ENCODE measurements at regions not wholly inside any gene's neighbourhood (a gene's known extent, or its start where the extent isn't known, plus 50 kb on each side); places are given as distances from the start of the nearest gene placed in this dataset.
A peak's percentile ranks its signal among the peaks of the same experiment; 100 is the strongest.

DNA sequence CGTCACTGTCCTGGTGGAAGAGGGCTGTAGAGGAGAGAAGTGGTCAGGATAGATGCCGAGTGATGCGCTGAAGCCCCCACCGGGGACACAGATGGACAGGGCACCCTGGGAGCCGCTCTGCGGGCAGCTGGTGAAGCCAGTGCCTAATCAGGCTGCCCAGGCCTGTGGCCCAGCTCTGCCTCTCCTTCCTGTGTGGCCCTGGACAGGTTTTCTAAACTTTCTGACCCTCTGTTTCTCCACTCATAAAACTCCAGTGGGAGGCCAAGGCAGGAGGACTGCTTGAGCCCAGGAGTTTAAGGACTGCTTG, 86.1 kb downstream of the C5orf15 start:
- no peak for DNase-seq (ENCODE audit: low spot score)

DNA sequence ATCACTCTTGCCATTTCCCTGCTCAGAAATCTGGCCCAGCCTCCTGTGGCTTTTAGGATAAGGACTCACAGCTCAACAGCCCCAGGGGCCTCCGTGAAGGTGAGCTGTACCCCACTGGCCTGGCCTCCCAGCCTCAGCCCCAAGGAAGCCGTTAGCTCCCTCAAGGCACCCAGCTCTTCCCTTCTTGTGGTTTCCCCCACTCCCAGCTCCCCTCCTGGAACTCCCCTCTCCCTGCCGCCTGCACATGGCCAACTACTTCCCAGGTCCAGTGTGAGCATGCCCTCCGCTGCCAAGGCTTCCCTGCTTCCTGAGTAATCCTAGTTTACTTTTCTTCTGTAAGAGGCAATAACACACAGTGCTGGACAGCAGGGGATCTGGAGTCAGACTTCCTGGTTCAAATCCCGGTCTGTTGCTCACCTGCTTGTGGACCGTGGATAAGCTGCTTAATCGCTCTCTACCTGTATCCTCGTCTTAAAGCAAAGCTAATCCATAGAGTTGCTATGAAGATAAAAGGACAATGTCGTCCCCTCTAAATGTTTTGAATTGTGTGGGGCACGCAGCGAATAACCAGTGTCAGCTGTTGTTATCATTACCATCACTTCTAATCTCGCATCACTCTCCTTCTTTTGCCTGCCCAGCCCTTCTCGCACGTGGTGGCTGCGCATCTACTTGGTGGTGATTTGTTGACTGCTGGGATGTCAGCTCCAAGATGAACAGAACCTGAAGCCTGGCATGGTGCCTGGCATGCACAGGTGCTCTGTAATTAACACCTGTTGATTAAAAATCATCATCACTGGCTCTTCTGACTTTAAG, 86.6 kb downstream of the C5orf15 start:
- no peak for DNase-seq (ENCODE audit: low spot score)

DNA sequence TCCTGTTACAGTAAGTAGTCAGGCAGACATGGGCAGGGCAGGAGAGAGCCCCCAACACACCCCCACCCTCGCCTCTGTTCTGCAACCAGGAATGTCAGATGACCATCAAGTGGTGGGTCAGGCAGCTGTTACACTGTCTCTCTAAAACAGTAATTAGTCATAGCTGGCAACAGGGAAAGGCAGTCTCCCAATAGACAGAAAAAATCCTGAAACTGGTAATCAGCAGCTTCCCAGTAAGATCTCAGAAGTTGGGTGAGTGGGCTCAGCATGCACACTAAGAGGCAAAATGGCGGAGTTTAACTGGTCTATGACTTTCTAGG, 90.2 kb downstream of the C5orf15 start:
- DNase-seq (ENCODE audit: low spot score) = no peak

DNA sequence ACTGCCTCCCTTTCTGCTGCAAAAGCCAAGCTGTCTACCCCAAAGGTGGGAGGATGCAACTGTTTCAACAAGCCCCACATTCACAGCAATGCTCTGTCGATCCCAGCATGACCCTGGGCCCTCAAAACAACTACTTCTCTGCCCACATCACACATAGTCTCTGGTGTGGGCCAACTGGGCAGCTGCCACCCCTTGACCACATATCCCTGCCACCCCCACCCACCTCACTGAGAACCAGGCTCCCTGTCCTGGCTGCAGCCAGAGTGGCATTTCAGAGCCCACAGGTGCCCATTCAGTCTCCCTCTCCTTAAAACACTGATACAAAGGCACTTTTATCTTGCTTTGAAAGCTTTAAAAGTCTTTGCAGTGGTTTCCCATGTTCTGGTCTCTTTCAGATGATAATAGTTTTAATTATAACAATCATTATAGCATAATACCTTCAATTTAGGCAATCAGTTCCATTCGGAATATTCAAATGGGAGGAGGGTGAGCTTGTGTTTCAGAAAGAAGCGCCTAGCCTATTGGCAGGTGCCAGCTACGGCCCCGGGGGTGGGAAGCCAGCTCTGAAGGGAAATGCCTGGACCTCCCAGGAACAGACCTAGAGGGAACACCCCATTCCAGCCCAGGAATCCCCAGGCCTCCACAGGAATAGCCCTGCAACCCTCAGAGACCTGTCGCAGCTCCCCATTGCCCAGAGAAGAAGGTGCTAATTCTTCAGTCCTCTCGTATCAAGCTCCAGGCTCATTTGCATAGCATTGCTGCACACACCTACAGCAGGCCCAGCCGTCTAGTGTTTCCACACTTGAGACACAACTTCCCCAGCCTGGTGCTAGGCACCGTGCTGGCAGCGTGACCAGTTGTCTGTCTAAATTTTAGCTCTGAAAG, 90.8 kb downstream of the C5orf15 start:
- peak; percentile 41 for DNase-seq (ENCODE audit: low spot score)

DNA sequence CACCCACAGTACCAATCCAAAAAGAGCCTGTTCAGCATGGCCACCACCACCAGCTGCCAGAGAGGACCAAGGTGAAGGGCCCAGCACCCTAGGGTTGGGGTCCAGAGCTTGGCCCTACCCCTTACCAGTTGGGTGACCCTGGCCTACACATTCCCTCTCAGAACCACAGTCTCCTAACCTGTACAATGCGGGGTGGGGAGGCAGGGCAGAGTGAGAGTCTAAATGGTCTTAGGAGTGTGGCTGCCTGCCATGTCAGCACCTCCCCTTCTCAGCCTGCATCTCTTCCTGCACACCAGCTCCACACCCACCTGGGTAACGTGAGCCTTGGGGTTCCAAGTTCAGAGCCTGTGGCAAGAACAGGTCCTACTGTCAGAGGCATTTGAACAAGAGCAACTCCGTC, 92.2 kb downstream of the C5orf15 start:
- peak; percentile 67 for DNase-seq (ENCODE audit: low spot score)

DNA sequence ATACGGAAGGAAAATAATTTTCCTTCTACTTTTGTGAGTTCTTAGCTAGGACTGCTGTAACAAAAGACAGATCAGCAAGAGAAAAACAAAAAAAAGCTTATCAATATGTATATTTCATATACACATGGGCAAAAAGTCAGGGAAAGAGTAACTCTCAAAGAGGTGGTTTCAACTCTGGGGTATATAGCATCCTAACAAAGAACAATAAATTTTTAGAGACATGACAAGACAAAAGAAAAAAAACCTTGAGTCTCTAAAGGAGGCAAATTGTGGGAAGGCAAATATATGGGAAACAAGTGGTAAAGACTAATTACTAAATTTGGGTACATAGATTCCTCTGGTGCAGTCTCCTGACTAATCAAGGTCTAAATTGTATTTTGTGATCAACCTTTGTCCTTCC, 93.2 kb downstream of the C5orf15 start:
- DNase-seq (ENCODE audit: low spot score) = no peak

DNA sequence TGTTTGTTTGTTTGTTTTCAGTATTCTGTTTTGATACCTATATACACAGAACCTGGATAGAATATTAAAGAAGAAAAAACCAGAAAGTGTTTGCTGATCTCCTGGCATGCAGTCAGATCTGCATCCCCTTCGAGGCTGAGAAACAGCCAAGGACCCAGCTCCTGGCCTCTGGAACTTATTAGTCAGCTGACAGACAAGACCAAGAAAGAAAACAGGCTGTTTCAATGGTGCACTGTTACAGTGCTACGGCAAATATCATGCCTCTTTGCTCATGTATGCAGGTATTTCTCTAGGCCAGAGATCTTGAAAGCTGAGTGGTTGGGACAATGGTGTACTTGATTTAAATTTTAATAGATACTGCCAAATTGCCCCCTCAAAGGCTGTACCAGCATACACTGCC, 95.0 kb downstream of the C5orf15 start:
- peak; percentile 8 for DNase-seq (ENCODE audit: low spot score)

DNA sequence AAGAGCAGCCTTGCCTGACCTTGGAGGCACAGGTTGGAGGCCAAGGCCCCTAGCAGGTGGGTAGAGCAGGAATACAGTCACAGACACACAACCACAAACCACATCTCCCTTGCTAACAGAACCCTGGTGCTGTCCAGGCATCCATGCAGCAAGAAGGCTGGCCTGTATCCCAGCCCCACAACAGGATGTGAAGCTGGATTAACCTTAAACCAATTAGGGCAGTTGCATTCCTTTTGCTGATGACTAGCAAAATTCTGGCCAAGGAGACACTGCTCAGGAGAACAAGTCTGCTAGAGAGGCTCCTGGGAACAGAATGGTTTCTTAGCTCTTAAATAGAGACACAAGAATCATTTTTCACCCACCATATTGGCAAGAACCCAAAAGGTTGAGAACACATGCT, 97.8 kb downstream of the C5orf15 start:
- peak; percentile 64 for DNase-seq (ENCODE audit: low spot score)

DNA sequence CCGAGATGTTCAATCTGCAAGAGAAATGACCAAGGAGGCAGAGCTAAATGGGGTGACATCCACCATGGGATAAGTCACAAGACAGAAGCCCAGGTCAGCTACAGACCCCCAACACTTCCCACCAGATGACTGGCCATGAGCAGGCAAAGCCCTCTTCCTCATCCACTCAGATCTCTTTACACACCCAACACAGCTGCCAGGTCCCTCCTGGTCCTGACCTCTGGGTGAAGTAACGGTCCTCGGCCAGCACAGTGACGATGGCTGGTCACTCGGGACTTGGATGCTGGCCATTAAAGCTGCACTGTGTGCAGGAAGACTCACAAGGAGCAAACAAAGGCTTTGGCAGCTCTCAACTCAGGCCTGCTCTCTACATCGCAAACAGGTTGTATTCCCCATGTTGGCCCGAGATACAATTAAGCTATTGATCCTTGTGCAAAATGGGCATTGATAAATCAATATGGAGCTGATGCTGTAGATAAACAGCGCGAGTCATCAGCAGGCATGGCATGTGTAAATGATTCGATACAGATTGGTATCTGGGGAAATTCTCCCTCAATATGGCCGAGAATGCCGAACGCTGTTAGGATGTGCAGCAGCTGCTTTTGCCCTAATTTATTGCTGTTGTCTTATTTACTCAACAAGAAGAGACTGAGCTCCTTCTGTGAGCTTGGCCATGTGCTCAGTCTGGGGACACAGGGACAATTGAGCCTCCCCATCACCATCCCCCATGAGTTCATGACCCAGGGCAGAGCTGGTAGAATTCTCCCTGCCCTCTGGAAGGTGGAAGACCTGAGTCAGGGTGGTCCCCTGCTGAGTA, 98.7 kb downstream of the C5orf15 start:
- DNase-seq (ENCODE audit: low spot score) = peak; percentile 22

DNA sequence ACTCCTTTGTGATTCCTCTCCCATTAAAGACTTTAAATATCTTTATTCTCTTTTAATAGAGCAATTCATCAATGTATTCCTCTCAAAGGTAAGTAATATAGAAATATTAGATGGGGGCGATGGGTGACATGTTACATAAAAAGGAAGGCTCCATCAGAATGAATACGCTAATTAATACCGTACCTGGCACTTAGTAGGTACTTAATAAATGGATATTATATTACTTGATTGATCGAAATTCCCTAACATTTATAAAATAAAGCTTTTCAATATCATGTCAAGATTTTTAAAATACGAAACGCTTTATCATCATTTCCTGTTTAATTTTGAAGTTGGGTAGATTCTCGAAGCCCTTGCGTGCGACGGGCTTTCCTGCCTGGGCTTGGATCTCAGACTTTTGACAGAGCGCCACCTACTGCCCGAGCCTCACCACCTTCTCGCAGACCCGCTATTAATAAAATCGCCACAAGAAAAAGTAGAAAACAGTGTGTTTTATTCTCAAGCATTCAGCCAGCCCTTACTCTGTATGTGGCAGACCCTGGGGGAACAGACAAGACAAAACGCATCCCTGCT, 99.4 kb downstream of the C5orf15 start:
- DNase-seq (ENCODE audit: low spot score) = no peak

DNA sequence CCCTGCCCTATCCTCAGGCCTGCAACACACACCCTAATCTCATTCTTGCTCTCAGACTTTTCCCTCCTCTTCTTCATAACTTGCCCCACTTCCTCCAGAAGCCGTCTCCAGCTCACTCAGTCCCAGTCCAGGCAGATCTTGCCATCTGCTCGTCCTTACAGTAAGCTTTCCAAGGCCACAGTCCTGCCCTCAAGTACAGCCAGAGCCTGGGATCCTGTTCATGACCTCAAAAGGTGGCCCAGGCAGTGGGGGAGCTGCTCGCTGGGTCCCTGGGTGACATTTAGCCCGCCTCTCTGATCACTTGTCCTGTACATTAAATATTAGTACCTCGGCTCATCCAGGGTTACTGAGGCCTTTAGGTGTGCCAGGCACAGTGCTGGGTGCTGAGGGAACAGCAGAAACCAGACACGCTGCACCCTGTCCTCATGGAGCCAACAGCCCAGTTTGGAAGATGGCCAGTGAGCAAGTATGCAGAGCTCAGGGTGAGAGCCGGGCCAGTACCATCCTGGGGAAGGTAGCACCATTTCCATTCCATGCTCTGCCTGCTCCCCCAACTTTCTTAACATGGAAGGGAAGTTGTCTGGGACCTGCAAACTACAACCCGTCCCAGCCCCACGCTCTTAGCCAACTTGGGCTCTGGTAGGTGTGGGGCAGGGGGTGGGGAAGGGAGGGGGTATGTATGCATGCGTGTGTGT, 100.4 kb downstream of the C5orf15 start:
- DNase-seq (ENCODE audit: low spot score) = no peak

DNA sequence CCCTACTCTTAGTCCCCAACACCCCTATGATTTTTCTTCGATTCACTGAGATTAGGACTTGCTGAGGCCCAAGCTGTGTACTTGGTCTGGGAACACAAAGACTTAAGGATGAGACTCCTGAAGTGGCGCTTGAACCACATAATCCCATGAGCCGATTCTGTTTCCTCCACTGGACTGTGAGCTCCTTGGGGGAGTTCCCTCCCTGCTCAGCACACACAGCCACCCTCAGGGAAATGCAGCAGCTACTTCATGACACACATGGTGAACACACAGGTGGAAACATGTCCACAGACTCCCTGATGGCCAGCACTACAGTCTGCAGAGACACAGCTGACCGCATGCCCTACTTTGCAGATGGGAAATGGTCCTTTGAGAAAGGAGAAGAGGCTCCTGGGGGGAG, 101.1 kb downstream of the C5orf15 start:
- no peak for DNase-seq (ENCODE audit: low spot score)

DNA sequence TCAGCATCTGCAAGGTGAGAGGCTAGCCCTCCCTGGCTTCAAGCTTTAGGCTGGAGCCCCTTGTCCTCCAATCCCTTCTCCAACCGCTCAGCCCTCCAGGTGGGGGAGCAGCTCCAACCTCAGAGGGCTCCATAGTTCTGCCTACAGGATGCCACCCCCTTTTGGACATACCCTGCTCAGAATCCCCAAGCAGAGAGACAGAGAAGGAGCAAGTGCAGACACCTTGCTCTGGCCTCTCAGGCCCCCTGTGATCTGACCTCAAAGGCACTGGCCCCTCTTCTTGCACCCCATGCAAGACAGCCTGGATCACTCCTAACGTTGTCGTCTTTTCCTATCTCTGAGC, 101.6 kb downstream of the C5orf15 start:
- no peak for DNase-seq (ENCODE audit: low spot score)

DNA sequence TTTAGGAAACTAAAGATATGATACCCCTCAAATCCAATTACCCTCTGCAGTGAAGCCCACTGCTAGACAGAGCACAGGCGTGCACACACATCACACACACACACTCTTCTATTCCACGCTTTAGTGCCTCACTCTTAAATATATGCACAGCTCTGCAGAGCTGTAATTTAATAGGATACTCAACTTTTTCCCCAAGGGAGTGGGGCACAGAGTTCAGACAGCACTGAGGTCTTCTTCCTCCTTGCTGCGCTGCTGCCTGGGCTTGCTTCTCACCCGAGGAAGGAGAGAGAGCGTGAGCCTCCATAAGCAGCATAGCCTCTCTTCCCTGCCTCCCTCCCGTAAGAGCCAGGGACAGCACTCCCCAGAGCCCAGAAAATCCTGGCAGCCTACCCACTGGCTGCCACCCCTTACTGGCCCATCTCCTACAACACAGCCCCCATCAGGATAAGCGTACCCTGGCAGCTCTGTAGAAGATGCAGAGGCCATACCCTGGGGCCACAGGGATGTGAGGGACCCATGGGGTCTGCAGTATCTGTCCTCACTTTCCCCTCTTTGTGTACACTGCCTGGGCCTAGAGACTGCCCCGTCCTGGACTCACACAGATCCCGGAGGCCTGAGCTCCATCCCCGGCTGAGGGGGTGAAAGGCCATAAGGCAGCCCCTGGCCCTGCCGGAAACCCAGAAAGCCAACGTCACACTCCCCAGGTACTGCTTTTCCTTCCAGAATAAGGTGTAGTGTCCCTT, 102.1 kb downstream of the C5orf15 start:
- DNase-seq (ENCODE audit: low spot score) = no peak

DNA sequence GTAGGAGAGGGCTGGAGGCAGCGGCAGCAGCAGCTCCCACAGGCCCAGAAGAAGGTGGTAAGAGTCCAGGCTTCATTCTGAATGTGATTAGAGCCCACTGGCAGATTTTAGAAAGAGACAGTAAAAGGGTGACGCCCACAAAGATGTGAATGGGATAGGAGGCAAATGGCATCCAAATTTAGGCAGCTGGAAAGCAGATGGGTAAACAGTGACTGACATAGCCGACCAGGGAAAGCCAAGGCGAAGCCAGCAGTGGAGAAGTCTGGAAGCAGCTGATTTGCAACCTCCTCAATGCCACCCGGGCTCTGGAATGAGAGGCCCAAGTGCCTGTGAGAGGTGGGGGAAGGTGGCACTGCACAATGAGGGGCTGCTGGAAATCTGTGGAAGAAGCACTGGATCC, 103.3 kb downstream of the C5orf15 start:
- DNase-seq (ENCODE audit: low spot score) = no peak

DNA sequence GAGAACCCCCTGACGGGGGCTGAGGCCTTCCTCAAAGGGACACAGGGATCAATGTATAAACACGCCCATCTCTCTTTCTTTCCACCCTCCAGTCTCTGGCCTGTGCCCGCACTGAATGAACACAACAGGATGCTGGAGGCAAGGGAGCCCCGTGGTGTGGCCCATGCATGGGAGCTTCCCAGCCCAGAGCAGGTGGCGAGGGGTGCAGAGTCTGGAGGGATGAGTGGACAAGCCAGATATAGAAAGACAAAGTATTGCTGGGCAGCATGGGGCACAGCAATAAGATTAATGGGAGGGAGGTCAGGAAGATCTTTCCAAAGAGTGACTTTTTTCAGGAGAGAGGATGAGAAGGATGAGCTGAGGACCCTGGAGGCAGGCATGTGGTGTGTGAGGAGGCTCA, 103.7 kb downstream of the C5orf15 start:
- no peak for DNase-seq (ENCODE audit: low spot score)

DNA sequence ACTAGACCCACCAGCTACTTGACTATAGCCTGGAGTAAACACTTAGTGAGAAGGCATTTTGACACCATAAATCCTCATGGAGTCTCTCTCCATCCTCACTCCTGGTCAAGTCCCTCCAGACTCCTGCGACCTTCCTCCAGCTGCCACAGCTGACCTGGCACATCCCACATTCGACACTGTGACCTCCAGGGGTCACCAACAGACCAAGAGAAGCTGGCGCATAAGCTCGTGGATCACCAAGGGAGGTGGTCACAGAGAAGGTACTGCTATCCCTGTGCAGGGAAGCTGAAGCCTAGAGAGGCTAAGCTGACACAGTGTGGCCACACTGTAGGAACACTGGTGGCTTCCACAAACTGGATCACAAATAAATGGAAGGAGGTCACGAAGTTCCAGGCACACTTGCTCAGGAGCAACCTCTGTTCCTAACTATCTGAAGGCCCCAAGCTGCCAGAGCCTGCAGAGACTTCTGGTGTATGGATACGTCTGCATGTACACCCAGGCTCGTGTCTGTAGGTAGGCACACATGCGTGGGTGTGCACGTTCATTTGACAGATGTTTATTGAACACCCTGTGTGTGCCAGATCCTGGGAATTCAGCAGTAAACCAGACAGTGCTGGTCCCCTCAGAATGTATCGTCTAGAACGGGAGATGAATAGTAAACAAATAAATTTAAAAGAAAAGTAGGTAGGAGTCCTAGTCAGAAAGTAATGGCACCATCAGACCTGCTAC, 104.4 kb downstream of the C5orf15 start:
- DNase-seq (ENCODE audit: low spot score) = peak; percentile 81

DNA sequence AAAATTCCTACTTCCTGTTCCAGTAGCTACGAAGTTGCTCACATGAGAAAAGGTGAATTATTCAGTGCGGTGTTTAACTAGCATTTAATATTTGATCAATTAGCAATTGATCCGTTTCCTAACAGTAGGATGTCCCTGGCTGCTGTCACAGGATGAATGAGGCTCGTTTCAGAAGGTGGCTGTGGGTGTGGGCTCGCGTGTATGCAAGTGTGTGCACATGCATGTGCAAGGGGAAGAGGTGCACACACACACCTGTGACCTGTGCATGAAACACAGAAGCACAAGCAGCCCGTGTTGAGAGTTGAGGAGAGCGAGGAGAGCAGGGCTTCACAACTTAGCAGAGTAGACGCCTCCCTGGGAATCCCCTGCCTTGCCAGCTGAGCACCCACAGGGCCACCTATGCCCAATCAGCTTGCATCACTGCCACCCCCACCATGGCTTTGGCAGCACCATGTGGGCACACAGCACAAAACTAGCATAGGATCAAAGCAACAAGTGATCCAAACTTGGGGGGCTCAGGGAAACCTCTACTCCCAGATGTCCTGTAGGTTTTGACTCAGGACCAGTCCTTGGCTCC, 107.2 kb downstream of the C5orf15 start:
- peak; percentile 64 for DNase-seq (ENCODE audit: low spot score)

DNA sequence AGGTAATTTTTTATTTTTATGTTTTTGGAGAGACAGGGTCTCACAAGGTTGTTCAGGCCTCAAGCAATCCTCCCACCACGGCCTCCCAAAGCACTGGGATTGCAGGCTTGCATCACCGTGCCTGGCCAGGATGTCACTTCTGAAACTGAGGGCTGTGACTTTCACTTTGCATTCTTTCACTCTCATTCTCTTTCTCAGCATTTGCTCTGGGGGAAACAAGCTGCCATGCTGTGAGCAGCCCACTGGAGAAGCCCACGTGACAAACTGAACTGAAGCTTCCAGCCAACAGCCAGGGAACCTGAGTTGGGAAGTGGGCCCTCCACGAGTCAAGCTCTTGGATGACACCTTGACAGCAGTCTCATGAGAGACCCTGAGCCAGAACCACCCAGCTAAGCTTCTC, 109.4 kb downstream of the C5orf15 start:
- peak; percentile 59 for DNase-seq (ENCODE audit: low spot score)

All from mesenteric fat pad (tissue), 1 donor.